Epithelial cell of esophagus (primary cell): ENCODE measurements at regions not wholly inside any gene's neighbourhood (a gene's known extent, or its start where the extent isn't known, plus 50 kb on each side); places are given as distances from the start of the nearest gene placed in this dataset.

ENCODE experiments used
- DNase-seq: peaks from one replicate; pipeline ENCODE4 v3.0.0; 2010; ENCODE audit warnings: low read depth
- H3K4me3 ChIP-seq: 2 replicates; pipeline ENCODE4 v1.5.1; 2011; ENCODE audit warnings: mild to moderate bottlenecking, low read length, control low read depth
- CTCF ChIP-seq: IDR thresholded peaks from 2 replicates; pipeline ENCODE4 v1.5.1; 2011; ENCODE audit warnings: low read depth, mild to moderate bottlenecking, low read length, control low read depth, inconsistent platforms; ENCODE audit not compliant: insufficient read depth; ENCODE audit errors: missing control alignments

- TF ChIP-seq CTCF = no peak
- peak; percentile 49 for DNase-seq
- no peak overlapping the region for H3K4me3 ChIP-seq
Observed at GRCh38 chr1:81157686-81158085, 643.0 kb upstream of the ADGRL2 start.

GRCh38 chr1:81156887-81157286 is 643.8 kb upstream of the ADGRL2 start:
- DNase-seq = no peak
- H3K4me3 ChIP-seq = no peak overlapping the region
- no peak for TF ChIP-seq CTCF

- H3K4me3 ChIP-seq = no peak overlapping the region
- no peak for TF ChIP-seq CTCF
- no peak for DNase-seq
Observed at GRCh38 chr1:81155131-81155530, 645.6 kb upstream of the ADGRL2 start.

- DNase-seq = no peak
- no peak for TF ChIP-seq CTCF
- no peak overlapping the region for H3K4me3 ChIP-seq
Observed at GRCh38 chr1:81151206-81151605, 649.5 kb upstream of the ADGRL2 start.

GRCh38 chr1:81149649-81150325 is 650.9 kb upstream of the ADGRL2 start:
- no peak for TF ChIP-seq CTCF

GRCh38 chr1:81144240-81144825 is 656.4 kb upstream of the ADGRL2 start:
- no peak for TF ChIP-seq CTCF
- no peak overlapping the region for H3K4me3 ChIP-seq
- DNase-seq = no peak

More at GRCh38 chr1:81149649-81150325, 650.9 kb upstream of the ADGRL2 start:
- DNase-seq = peak; percentile 6
- no peak overlapping the region for H3K4me3 ChIP-seq

GRCh38 chr1:81142099-81142826 is 658.5 kb upstream of the ADGRL2 start:
- H3K4me3 ChIP-seq = no peak overlapping the region
- TF ChIP-seq CTCF = no peak
- peak; percentile 75 for DNase-seq
